MM.1S (cell line): ENCODE measurements at regions not wholly inside any gene's neighbourhood (a gene's known extent, or its start where the extent isn't known, plus 50 kb on each side); places are given as distances from the start of the nearest gene placed in this dataset.
"Not testable (repeated sequence)": the region's sequence is repeated elsewhere in the genome, so short reads cannot be mapped to it uniquely, and the experiment has no call there.

ENCODE experiments used
- EZH2 ChIP-seq: fragments of 300-600 bp; sonication (generic); optimal IDR thresholded peaks from 2 replicates; pipeline ENCODE3; 2017; ENCODE audit warnings: low read depth, mild to moderate bottlenecking, antibody characterized with exemption, low read length, mixed read lengths
- EZH2phosphoT487 ChIP-seq: fragments of 300-600 bp; sonication (generic); IDR thresholded peaks from 2 replicates; pipeline ENCODE4 v1.6.1; 2018; ENCODE audit warnings: antibody characterized with exemption, low read length
- TF ChIP-seq, protein P1 (sequence below): fragments of 300-600 bp; sonication (generic); IDR thresholded peaks from 2 replicates; pipeline ENCODE4 v1.5.1; 2016; ENCODE audit warnings: antibody characterized with exemption, low read length, mixed read lengths

DNA sequence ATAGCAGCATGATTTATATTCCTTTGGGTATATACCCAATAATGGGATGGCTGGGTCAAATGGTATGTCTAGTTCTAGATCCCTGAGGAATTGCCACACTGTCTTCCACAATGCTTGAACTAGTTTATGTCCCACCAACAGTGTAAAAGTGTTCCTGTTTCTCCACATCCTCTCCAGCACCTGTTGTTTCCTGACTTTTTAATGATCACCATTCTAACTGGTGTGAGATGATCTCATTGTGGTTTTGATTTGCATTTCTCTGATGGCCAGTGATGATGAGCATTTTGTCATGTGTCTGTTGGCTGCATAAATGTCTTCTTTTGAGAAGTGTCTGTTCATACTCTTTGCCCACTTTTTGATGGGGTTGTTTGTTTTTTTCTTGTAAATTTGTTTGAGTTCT lies 54.0 kb upstream of the GPR89A start:
- TF ChIP-seq, protein P1, sequence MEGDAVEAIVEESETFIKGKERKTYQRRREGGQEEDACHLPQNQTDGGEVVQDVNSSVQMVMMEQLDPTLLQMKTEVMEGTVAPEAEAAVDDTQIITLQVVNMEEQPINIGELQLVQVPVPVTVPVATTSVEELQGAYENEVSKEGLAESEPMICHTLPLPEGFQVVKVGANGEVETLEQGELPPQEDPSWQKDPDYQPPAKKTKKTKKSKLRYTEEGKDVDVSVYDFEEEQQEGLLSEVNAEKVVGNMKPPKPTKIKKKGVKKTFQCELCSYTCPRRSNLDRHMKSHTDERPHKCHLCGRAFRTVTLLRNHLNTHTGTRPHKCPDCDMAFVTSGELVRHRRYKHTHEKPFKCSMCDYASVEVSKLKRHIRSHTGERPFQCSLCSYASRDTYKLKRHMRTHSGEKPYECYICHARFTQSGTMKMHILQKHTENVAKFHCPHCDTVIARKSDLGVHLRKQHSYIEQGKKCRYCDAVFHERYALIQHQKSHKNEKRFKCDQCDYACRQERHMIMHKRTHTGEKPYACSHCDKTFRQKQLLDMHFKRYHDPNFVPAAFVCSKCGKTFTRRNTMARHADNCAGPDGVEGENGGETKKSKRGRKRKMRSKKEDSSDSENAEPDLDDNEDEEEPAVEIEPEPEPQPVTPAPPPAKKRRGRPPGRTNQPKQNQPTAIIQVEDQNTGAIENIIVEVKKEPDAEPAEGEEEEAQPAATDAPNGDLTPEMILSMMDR: not testable (repeated sequence)
- TF ChIP-seq EZH2phosphoT487, EZH2: not testable (repeated sequence)
